GM12878 (cell line): ENCODE measurements at regions not wholly inside any gene's neighbourhood (a gene's known extent, or its start where the extent isn't known, plus 50 kb on each side); places are given as distances from the start of the nearest gene placed in this dataset.

Source experiments
- ATAC-seq: fragments of 200-7000 bp; cut with Tn5 transposase; 3 replicates; pipeline ENCODE4 v1.9.1; 2020; ENCODE audit warnings: mild to moderate bottlenecking, moderate library complexity
- BruUV-seq: library from RNA; stranded (reverse); fragments of 400-500 nt; replicated peaks from 2 replicates; lab custom pipeline; 2021; lab: Mats Ljungman, UMichigan
- CTCF ChIA-PET: fragments of 300-600 bp; sonication (Branson Sonifier 250); formaldehyde crosslinking; extraction: SDS; loops from one replicate; lab custom pipeline; 2021; ENCODE audit warnings: inconsistent platforms; lab: Yijun Ruan, JAX
- POLR2A ChIA-PET: fragments of 350-600 bp; formaldehyde crosslinking; extraction: SDS; loops from one replicate; lab custom pipeline; 2021; ENCODE audit warnings: inconsistent platforms; lab: Charles Lee
- RAD21 ChIA-PET: fragments of 300-600 bp; sonication (Branson Sonifier 250); formaldehyde crosslinking; loops from one replicate; lab custom pipeline; 2023; ENCODE audit warnings: antibody characterized with exemption; ENCODE audit not compliant: unreplicated experiment; lab: Charles Lee
- SMC1A ChIA-PET: fragments of 300-600 bp; sonication (Branson Sonifier 250); formaldehyde crosslinking; loops from one replicate; lab custom pipeline; 2023; ENCODE audit not compliant: unreplicated experiment, uncharacterized antibody; lab: Charles Lee
- DNase-seq: peaks from one replicate; pipeline ENCODE4 v3.0.0-alpha.2; 2011; ENCODE audit warnings: low read depth, low spot score
- FAIRE-seq: peaks from 3 replicates; lab custom pipeline; 2011; peaks lifted over from hg19 to GRCh38; lab: Jason Lieb, UNC
- H2AFZ ChIP-seq: 2 replicates; pipeline ENCODE4 v1.6.0; 2011; ENCODE audit warnings: low read depth, low read length, control low read depth; ENCODE audit not compliant: control insufficient read depth
- H3K27ac ChIP-seq: 2 replicates; pipeline ENCODE4 v1.5.1; 2011; ENCODE audit warnings: control low read depth; ENCODE audit not compliant: control insufficient read depth, insufficient read depth
- H3K27me3 ChIP-seq, 2 experiments: replicated peaks in 1 of 2; 2 replicates each; pipeline versions ENCODE4 v1.6.0 to v1.6.1; 2011; ENCODE audit warnings: low read length in 1 of 2; ENCODE audit not compliant: control insufficient read depth in 2 of 2, insufficient read depth in 2 of 2
- H3K36me3 ChIP-seq, 2 experiments: 2 replicates each; pipeline ENCODE4 v1.5.1; 2011; ENCODE audit warnings: low read length in 1 of 2; ENCODE audit not compliant: control insufficient read depth in 2 of 2, insufficient read depth in 2 of 2
- H3K4me1 ChIP-seq: 2 replicates; pipeline ENCODE4 v1.6.1; 2011; ENCODE audit warnings: mild to moderate bottlenecking, low read length, moderate library complexity, mixed read lengths; ENCODE audit not compliant: control insufficient read depth, insufficient read depth
- H3K4me2 ChIP-seq: 2 replicates; pipeline ENCODE4 v1.6.0; 2011; ENCODE audit warnings: control low read depth; ENCODE audit not compliant: control insufficient read depth, insufficient read depth
- H3K4me3 ChIP-seq: fragments of 200-600 bp; sonication (generic); 2 replicates; pipeline ENCODE4 v1.5.1; 2016
- H3K79me2 ChIP-seq: 2 replicates; pipeline ENCODE4 v1.6.0; 2011; ENCODE audit warnings: low read length; ENCODE audit not compliant: control insufficient read depth, insufficient read depth
- H3K9ac ChIP-seq: 2 replicates; pipeline ENCODE4 v1.8.0; 2011; ENCODE audit warnings: low read length, control low read depth, mixed read lengths; ENCODE audit not compliant: control insufficient read depth, insufficient read depth
- H3K9me3 ChIP-seq: replicated peaks from 3 replicates; pipeline ENCODE4 v1.5.1; 2011; ENCODE audit warnings: mild to moderate bottlenecking, low read length; ENCODE audit not compliant: control insufficient read depth, insufficient read depth
- H4K20me1 ChIP-seq: 2 replicates; pipeline ENCODE4 v1.6.0; 2011; ENCODE audit not compliant: control insufficient read depth, insufficient read depth
- ATF3 ChIP-seq: IDR thresholded peaks from 2 replicates; pipeline ENCODE4 v1.6.1; 2011; ENCODE audit warnings: low read depth, mild to moderate bottlenecking, low read length, moderate library complexity, borderline replicate concordance; ENCODE audit errors: extremely low read depth
- ATF7 ChIP-seq: fragments of 450-650 bp; IDR thresholded peaks from 2 replicates; pipeline ENCODE4 v1.6.1; 2016; ENCODE audit warnings: low read depth, mild to moderate bottlenecking
- EGR1 ChIP-seq, 2 experiments: IDR thresholded peaks; 1 replicate in 1 of 2; 2 replicates in 1 of 2; pipeline ENCODE4 v1.6.1; 2011 to 2012; ENCODE audit warnings: low read depth in 2 of 2, low read length in 2 of 2, borderline replicate concordance in 1 of 2, mild to moderate bottlenecking in 1 of 2, moderate library complexity in 1 of 2
- GATAD2B ChIP-seq: fragments of 450-650 bp; conservative IDR thresholded peaks from 2 replicates; pipeline ENCODE4 v1.6.1; 2017; ENCODE audit warnings: low read depth, mild to moderate bottlenecking, moderate library complexity
- IKZF2 ChIP-seq, 2 experiments: fragments of 450-650 bp; IDR thresholded peaks; 2 replicates each; pipeline ENCODE4 v1.6.1; 2017; ENCODE audit warnings: mild to moderate bottlenecking in 2 of 2, moderate library complexity in 2 of 2
- MYC ChIP-seq: IDR thresholded peaks from 2 replicates; pipeline ENCODE4 v1.6.1; 2011; ENCODE audit warnings: mild to moderate bottlenecking, low read length, moderate library complexity, inconsistent platforms; ENCODE audit not compliant: insufficient read depth, insufficient replicate concordance, insufficient read length, severe bottlenecking
- NFYB ChIP-seq: IDR thresholded peaks from 2 replicates; pipeline ENCODE4 v1.6.1; 2011; ENCODE audit warnings: low read depth, mild to moderate bottlenecking, low read length, improper control_type of control experiment, moderate library complexity; ENCODE audit not compliant: insufficient read depth
- PAX5 ChIP-seq: IDR thresholded peaks from 2 replicates; pipeline ENCODE4 v1.6.1; 2011; ENCODE audit warnings: low read depth, low read length, borderline replicate concordance
- PML ChIP-seq: IDR thresholded peaks from 2 replicates; pipeline ENCODE4 v1.6.1; 2012; ENCODE audit warnings: low read length, inconsistent platforms
- POLR2A ChIP-seq: IDR thresholded peaks from 2 replicates; pipeline ENCODE4 v1.6.1; 2011; ENCODE audit warnings: low read depth, mild to moderate bottlenecking, low read length
- SMAD5 ChIP-seq: IDR thresholded peaks from 2 replicates; pipeline ENCODE4 v1.6.1; 2016; ENCODE audit warnings: antibody characterized with exemption, low read depth
- TCF12 ChIP-seq: IDR thresholded peaks from 2 replicates; pipeline ENCODE4 v1.6.1; 2011; ENCODE audit warnings: low read depth, mild to moderate bottlenecking, low read length
- ZNF274 ChIP-seq: IDR thresholded peaks from one replicate; pipeline ENCODE4 v1.8.0; 2011; ENCODE audit not compliant: insufficient read length, insufficient read depth
- WGBS: methylation state at CpG from one replicate; pipeline ENCODE4 v1.1.6; 2016; ENCODE audit warnings: low lambda C conversion rate; ENCODE audit not compliant: insufficient replicate concordance, insufficient coverage; ENCODE audit errors: missing lambda C conversion rate; 5-methylcytosine and 5-hydroxymethylcytosine counted together
- in situ Hi-C: fragments of 300-500 bp; cut with MboI; formaldehyde crosslinking; loops from 9 replicates; pipeline ENCODE4 v1.14.3; 2018; ENCODE audit warnings: mixed read lengths
- intact Hi-C: fragments of 100-400 bp; cut with micrococcal nuclease; formaldehyde crosslinking; loops from one replicate; pipeline ENCODE4 v1.14.2; 2022; ENCODE audit not compliant: unreplicated experiment

GRCh38 chr9:88191456-88191855 lies 53.2 kb upstream of the SPATA31C2 start:
- in situ Hi-C loops (no loop called here), intact Hi-C loops (no loop called here)
- FAIRE-seq, result no peak
- H3K4me1 ChIP-seq, result no peaks in the 10 kb centered on the region
- BruUV-seq, result no TSS peak
- no peaks in the 10 kb centered on the region for H3K27me3 ChIP-seq
- H3K27ac ChIP-seq, result no peak overlapping the region
- no peak overlapping the region for H3K9ac ChIP-seq
- no peak overlapping the region for H3K4me3 ChIP-seq
- ChIA-PET POLR2A (interaction anchor here (0.5 kb wide), 1 partner anchor 96 kb away, joined by 4 read pairs; no protein-coding TSS in a partner anchor), RAD21 (no interaction called here), CTCF (no interaction called here), SMC1A (no interaction called here)
- DNase-seq, result no peak
- H2AFZ ChIP-seq, result no peak overlapping the region
- TF ChIP-seq ATF7 (no peak), GATAD2B (no peak), MYC (no peak), PAX5 (no peak), SMAD5 (no peak), IKZF2 (IDR thresholded peaks at IDR 0.05) (no peak), TCF12 (no peak), ZNF274 (no peak), ATF3 (no peak), EGR1 (IDR thresholded peaks at IDR 0.05; ENCODE audit: borderline replicate concordance in 1 of 2, low read depth in 2 of 2, low read length in 2 of 2) (no peak), NFYB (no peak), POLR2A (no peak), PML (no peak)
- 27% methylated on average over 2 of the region's 2 CpGs for WGBS
- H3K36me3 ChIP-seq, result no peaks in the 10 kb centered on the region
- H4K20me1 ChIP-seq, result no peaks in the 10 kb centered on the region
- ATAC-seq, result no peak
- H3K4me2 ChIP-seq, result no peak overlapping the region
- no peaks in the 10 kb centered on the region for H3K79me2 ChIP-seq
- H3K9me3 ChIP-seq, result no peaks in the 10 kb centered on the region
